ENCODE measurements at regions not wholly inside any gene's neighbourhood (a gene's known extent, or its start where the extent isn't known, plus 50 kb on each side); places are given as distances from the start of the nearest gene placed in this dataset.

DNA sequence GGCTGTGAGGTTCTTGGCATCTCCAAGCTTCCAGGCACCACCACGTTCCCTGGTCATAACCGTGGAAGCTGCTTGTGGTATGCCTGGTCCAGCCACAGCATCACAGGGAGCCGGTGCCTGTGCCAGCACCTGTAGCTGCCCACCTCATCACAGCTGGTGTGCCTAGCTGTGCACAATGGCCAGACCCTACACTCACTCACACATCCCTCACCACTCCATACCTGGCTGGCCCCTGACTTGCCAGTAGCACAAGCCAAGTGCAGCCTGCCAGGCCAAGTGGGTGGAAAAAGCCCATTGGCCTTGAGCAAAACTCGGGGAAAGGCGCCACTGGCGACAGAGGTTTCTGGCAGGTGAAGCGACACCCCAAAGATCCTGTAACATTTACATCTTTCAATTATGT, 192.3 kb upstream of the MANEA start:
- TF ChIP-seq, protein P1, sequence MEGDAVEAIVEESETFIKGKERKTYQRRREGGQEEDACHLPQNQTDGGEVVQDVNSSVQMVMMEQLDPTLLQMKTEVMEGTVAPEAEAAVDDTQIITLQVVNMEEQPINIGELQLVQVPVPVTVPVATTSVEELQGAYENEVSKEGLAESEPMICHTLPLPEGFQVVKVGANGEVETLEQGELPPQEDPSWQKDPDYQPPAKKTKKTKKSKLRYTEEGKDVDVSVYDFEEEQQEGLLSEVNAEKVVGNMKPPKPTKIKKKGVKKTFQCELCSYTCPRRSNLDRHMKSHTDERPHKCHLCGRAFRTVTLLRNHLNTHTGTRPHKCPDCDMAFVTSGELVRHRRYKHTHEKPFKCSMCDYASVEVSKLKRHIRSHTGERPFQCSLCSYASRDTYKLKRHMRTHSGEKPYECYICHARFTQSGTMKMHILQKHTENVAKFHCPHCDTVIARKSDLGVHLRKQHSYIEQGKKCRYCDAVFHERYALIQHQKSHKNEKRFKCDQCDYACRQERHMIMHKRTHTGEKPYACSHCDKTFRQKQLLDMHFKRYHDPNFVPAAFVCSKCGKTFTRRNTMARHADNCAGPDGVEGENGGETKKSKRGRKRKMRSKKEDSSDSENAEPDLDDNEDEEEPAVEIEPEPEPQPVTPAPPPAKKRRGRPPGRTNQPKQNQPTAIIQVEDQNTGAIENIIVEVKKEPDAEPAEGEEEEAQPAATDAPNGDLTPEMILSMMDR (IDR thresholded peaks at IDR 0.05) = no peak
- TF ChIP-seq POLR2A (IDR thresholded peaks at IDR 0.05) = no peak
- intact Hi-C loops (cut with DNase I; ENCODE audit: low total_unique reads) = no loop called here
- no peaks in the 10 kb centered on the region for H3K9me3 ChIP-seq
- no peak overlapping the region for H3K4me3 ChIP-seq
- H3K27me3 ChIP-seq = no peaks in the 10 kb centered on the region
- no peak overlapping the region for H3K27ac ChIP-seq
- DNase-seq = no peak
- 92 to 94% methylated on average over 7 of the region's 7 CpGs for WGBS, 2 donors
- no peaks in the 10 kb centered on the region for H3K36me3 ChIP-seq (ENCODE audit: low read depth, missing control alignments)
- H3K4me1 ChIP-seq = no peaks in the 10 kb centered on the region

DNA sequence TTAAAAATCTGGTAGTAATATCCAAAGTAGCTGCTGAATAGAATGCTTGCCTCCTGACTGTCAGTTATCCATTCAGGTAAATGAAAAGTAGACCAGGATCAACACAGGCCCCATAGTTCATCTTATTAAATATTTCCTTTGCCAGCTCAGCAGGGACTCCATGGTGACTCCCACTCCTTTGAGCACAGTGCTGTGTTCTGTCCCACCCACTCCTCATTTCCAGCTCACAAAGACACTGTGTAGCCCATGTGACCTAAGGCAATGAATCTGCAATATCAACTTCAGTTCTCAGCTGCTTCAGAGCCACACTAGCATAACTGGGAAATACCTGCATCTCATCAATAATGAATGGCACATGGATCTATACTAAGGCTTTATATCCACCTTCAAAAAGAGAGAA, 189.5 kb upstream of the MANEA start:
- no peaks in the 10 kb centered on the region for H3K36me3 ChIP-seq (ENCODE audit: low read depth, missing control alignments)
- no peaks in the 10 kb centered on the region for H3K9me3 ChIP-seq
- no peaks in the 10 kb centered on the region for H3K4me1 ChIP-seq
- H3K4me3 ChIP-seq = no peak overlapping the region
- no peak for TF ChIP-seq POLR2A (IDR thresholded peaks at IDR 0.05)
- TF ChIP-seq, protein P1 (IDR thresholded peaks at IDR 0.05) = no peak
- no peaks in the 10 kb centered on the region for H3K27me3 ChIP-seq
- H3K27ac ChIP-seq = no peak overlapping the region
- no peak for DNase-seq
- intact Hi-C loops (cut with DNase I; ENCODE audit: low total_unique reads) = no loop called here

DNA sequence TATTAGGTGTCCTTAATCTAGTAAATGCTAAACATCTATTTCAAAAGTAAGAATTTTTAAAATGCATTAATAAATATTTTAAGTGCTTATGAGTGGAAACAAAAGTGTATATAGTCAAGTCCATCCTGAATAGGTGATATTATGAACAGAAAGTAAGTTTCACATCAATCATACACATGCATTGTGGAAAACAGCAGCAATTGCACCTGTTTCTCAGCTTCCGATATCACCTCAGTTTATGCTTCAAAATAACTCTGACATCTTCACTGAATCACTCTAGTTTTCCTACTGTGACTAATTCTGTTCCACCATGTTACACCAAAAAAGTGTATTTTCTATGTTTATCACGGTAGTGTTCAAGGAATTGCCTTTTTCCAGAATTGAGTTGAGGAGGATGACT, 172.6 kb upstream of the MANEA start:
- Histone ChIP-seq H3K27ac (no peak overlapping the region), H3K9me3 (no peaks in the 10 kb centered on the region), H3K27me3 (no peaks in the 10 kb centered on the region), H3K4me1 (no peaks in the 10 kb centered on the region), H3K4me3 (no peak overlapping the region), H3K36me3 (ENCODE audit: low read depth, missing control alignments) (no peaks in the 10 kb centered on the region)
- intact Hi-C loops (cut with DNase I; ENCODE audit: low total_unique reads) = no loop called here
- no peak for DNase-seq
- WGBS, 2 donors = 88 to 97% methylated on average over 2 of the region's 2 CpGs
- no peak for TF ChIP-seq POLR2A (IDR thresholded peaks at IDR 0.05)
- TF ChIP-seq, protein P1 (IDR thresholded peaks at IDR 0.05) = no peak

DNA sequence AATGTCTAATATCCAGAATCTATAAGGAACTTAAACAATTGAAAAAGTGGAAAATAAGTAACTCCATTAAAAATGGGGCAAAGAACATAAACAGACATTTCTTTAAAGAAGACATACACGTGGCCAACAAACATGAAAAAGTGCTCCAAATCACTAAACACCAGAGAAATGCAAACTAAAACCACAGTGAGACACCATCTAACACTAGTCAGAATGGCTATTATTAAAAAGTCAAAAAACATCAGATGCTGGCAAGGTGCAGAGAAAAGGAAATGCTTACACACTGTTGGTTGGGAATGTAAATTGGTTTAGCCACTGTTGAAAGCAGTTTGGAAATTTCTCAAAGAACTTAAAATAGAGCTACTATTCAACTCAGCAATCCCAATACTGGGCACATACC, 169.2 kb upstream of the MANEA start:
- H3K4me3 ChIP-seq = no peak overlapping the region
- no peaks in the 10 kb centered on the region for H3K9me3 ChIP-seq
- DNase-seq = no peak
- no peaks in the 10 kb centered on the region for H3K36me3 ChIP-seq (ENCODE audit: low read depth, missing control alignments)
- intact Hi-C loops (cut with DNase I; ENCODE audit: low total_unique reads) = no loop called here
- no peaks in the 10 kb centered on the region for H3K4me1 ChIP-seq
- H3K27me3 ChIP-seq = no peaks in the 10 kb centered on the region
- WGBS, 2 donors = 56 to 63% methylated on average over 1 of the region's 1 CpG
- TF ChIP-seq, protein P1 (IDR thresholded peaks at IDR 0.05) = no peak
- no peak for TF ChIP-seq POLR2A (IDR thresholded peaks at IDR 0.05)
- no peak overlapping the region for H3K27ac ChIP-seq

DNA sequence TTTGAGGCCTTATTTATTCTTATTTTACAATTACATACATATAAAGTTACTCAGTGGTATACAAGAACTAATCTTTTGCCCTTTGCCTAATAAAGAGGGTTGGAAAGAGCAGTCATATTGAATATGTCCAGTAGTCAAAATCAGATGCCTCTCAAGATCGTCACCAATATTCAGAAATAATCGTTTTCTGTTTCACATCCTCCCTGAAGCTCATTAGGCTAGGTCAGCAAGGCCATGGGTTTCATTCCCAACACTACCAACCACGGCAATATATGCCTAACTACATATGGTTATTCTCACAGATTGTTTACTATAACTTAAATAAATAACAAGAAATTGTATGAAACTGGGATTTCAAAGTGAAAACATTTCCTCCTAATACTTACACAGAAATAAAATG, 167.2 kb upstream of the MANEA start:
- no peak for DNase-seq
- Histone ChIP-seq H3K36me3 (ENCODE audit: low read depth, missing control alignments) (no peaks in the 10 kb centered on the region), H3K27ac (no peak overlapping the region), H3K4me1 (no peaks in the 10 kb centered on the region), H3K27me3 (no peaks in the 10 kb centered on the region), H3K4me3 (no peak overlapping the region), H3K9me3 (no peaks in the 10 kb centered on the region)
- TF ChIP-seq, protein P1 (IDR thresholded peaks at IDR 0.05) = no peak
- no peak for TF ChIP-seq POLR2A (IDR thresholded peaks at IDR 0.05)
- intact Hi-C loops (cut with DNase I; ENCODE audit: low total_unique reads) = no loop called here
- 74 to 82% methylated on average over 3 of the region's 3 CpGs for WGBS, 2 donors

Data from testis (tissue), 2 donors.